Stimulated activated CD4-positive, alpha-beta T cell treated with anti-CD3 and anti-CD28 coated beads, Interleukin-1b, Interleukin-23, amount 100 ng/mL, for 24 hours (primary cell): ENCODE measurements at regions not wholly inside any gene's neighbourhood (a gene's known extent, or its start where the extent isn't known, plus 50 kb on each side); places are given as distances from the start of the nearest gene placed in this dataset.
"Not testable (repeated sequence)": the region's sequence is repeated elsewhere in the genome, so short reads cannot be mapped to it uniquely, and the experiment has no call there.

Experiments
- DNase-seq, 4 experiments: peaks; one replicate each; pipeline ENCODE4 v3.0.0-alpha.2; 2020; ENCODE audit warnings: low read depth in 4 of 4, low spot score in 1 of 4

DNA sequence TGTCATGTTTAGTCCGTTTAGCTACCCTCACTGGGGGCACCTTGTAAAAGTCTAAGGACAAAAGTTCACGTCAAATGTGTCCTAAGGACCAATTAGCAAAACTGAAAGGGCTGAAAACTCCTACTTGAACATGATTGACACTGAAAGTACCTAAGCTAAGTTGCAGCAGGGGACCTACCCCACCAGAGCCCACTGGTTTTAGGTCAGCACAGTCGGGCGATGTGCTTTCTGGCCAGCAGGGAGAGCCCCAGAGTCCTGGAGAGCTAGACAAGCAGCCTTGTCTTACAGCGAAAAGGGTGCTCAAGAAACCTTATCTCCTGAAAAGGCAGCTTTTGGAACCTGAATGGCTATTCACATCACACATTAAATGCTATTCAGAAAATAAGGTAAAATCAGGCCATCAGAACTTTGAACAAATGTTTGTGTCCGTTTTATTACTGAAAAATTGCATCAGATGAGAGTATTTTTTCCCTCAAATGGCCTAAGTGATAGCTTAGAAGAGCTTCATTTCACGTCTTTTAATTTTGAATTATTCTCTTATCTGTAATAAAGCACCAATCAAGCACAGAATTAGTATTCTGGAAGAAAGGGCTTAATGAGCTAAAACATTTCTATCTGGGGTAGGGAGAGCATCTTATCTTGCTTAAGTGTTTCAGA, 52.2 kb upstream of the MKI67 start:
- peak in 3 of 4 experiments; percentile 9 to 12 (median 12) for DNase-seq

DNA sequence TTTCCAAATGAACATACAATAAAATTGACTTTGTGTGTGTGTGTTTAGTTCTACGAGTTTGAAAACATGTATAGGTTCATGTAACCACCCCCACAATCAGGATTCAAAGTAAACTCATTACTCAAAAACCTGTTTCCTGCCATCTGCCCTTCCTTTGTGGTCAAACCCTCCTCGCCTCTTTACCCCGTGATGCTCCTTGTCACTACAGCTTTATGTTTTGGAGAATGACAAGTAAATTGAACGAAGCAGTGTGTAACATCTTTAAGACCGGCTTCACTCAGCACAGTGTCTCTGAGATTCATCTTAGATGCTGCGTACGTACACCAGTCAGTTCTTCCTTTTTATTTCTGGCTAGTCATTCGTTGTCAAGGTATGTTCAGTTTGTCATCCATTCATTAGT, 54.6 kb upstream of the MKI67 start:
- DNase-seq, result no peak

GRCh38 chr10:128185627-128186026, 59.4 kb upstream of the MKI67 start:
- DNase-seq, result no peak

DNA sequence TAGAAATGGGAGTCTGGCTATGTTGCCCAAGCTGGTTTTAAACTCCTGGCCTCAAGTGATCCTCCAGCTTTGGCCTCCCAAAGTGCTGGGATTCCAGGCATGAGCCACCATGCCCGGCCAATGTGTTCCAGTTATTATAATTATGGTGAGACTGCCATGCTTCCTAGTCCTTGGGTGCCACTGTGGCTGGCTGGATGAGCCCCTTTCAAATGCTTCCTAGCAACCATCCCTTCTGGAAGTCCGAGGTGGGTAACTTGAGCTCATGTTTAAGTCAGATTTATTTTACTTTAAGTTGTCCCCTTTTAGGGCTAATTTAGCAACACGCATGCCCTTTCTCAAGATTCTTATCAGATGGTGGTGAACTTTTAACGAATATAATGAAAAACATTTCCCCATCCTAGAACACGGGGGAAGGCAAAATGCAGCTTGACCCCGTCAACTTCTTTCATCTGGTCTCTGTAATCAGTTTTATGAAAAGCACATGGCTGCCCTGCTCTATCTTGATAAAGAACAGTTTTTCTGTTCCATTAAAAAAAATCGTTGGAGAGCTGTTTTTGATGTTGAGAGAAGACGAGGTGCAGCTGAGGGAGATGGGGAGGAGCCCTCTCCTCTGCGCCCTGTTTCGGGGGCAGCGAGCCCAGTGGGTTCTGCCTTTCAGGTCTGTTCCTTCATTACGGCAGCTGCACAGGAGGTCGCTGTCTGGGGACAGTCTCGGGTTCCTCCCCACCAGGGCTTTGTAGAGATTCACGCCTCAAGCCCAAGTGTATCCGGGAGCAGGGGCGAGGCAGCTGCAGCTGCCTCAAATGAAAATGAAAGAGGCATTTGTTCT, 61.0 kb upstream of the MKI67 start:
- no peak for DNase-seq

GRCh38 chr10:128187788-128188185, 61.6 kb upstream of the MKI67 start:
- no peak for DNase-seq

DNA sequence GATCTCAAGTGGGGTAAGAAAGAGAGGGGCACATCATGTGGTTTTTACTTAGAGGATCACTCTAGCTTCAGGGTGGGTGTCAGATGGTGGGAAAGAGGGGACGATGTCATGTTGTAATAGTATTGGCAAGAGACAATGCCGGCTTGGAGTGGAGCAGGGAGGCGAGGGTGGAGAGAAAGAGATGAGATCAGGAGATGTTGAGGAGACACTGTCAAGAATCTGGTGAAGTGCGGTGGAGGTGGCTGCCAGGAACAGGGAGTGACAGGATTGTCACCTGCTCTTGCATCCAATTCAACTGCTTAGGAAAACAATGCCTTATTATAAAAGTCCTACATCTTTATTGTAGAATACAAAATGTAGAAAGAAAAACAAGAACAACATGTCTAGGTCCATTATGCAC, 63.0 kb upstream of the MKI67 start:
- no peak for DNase-seq

- no peak for DNase-seq
Observed at GRCh38 chr10:128191847-128192246, 65.6 kb upstream of the MKI67 start.

- DNase-seq, result not testable (repeated sequence)
Observed at GRCh38 chr10:128201826-128202225, 75.6 kb upstream of the MKI67 start.

GRCh38 chr10:128203028-128203427, 76.8 kb upstream of the MKI67 start:
- DNase-seq, result no peak

GRCh38 chr10:128205591-128205990, 79.4 kb upstream of the MKI67 start:
- not testable (repeated sequence) for DNase-seq

GRCh38 chr10:128206676-128207075, 80.5 kb upstream of the MKI67 start:
- no peak for DNase-seq

DNA sequence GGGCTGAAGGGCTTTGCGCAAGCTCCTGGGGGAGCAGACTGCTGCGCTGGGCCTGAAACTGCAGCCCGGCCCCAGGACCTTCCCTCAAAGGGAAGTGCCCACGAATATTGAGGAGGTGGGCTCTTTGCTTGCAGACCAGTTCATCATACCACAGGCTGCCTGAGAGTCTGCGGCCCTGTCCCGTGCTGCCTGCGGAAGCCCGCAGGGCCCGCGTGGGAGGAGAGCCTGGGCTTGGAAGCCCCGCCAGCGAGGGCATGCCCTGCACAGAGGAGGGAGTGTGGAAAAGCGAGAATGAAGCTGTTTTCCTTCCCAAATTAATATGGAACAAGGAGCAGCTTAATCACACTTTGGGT, 83.6 kb upstream of the MKI67 start:
- DNase-seq, result no peak

DNA sequence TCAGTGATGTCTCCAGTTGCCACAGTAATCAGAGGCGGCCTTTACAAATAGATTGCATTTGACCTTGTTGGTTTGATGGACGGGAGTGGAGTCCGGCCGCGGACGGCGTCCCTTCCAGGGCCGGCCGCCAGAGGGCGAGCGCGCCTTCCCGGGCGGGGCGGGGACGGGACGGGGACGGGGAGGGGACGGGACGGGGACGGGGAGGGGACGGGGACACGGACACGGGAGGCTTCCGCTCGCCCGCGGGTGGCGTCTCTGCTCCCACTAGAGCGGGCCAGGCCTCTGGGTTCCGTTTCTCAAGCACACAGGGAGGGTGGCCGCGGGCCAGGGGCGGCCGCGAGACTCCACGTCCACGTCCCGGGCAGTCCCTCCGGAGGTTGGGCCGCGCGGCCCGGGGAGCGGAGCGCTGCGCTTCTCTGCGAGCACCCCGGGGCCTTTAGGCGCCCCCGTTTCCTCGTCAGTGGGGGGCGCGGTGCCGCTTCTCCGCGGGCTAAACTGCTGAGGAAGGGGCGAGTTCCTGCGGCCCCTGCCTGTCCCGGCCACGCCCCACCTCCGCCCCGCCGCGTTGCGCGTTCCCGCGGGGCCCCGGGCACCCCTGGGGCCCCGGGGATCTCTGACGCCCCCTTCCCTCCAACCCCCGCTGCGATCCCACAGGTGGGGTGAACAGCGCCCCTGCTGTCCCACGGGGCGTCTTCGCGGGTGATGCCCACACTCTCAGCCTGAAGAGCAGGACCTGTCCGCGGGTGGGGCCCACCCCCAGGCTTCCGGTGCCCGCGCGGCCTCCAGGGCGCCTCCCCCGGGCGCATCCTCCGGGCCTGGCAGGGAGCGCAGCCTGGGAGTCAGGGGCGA, 84.2 kb upstream of the MKI67 start:
- DNase-seq, result peak; percentile 49 to 57 (median 54)

DNA sequence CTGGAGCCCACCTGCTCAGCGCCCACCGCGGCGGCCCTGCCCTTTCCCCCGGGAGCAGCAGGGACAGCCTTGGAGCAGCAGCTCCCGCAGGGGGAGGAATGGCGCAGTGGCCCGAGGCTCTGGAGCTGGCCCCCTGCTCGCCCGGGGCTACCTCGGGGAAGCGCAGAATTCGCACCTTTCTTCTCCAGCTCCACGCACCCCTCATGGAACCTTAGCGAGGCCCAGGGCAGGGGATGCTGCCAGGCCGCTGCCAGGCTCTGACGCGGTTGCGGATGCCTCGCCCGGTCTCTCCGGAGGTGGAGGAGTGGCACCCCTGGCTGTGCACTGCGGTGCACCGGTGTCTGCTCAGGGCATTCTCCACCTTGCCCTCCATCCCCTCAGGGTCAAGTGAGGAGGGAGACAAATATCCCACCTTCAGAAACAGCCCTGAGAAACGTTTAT, 84.9 kb upstream of the MKI67 start:
- DNase-seq, result no peak

DNA sequence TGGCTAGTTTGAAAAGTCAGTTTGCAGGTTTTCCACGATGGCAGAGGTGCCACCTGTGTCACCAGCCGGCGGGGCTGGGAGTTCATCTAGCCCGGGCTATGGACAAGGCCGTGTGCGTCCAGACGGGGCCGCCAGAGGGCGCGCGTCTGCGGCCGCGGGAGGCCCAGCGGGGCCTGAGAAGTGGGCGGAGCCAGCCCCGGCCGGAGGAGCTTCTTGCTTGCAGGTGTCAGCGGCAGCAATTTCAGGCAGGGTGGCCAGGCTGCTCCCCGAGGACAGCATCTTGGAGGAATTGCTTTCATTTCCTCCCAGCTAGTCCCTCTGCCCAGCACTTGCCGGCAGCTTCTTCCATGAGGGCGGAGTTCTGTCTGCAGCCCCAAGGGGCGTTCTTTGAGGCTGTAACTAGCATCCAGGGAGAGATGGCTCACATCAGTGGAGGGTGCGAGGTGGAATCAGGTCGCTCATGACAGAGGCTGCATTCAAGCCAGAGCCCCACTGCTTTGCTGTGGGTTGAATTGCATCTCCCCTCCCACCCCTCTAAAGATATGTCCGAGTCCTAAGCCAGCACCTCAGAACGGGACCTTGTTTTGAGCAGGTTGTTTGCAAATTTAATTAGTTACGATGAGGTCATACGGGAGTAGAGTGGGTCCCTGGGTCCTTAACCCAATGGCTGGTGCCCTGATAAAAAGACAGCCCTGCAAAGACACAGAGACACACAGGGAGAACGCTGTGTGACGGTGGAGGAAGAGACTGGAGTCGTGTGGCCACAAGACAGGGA, 85.9 kb upstream of the MKI67 start:
- DNase-seq, result peak; percentile 56 to 78 (median 72)

DNA sequence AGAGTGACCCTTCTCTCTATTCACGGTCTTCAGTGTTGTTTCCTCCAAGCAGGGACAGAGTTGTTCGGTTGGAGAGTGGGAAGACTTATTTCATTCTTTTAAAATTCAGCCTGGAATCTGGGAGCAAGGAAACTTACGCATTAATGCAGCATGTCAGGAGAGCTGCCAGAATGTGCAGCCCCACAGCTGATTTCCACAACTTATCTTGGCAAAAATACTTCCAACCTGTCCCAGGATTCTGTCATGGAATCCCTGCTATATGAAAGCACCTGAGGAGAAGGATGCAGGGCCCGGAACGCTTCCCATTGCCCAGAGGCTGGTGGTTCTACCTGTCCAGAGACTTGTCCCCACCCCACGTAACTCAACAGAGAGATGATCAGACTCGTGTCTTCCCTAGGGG, 86.9 kb upstream of the MKI67 start:
- DNase-seq, result no peak

DNA sequence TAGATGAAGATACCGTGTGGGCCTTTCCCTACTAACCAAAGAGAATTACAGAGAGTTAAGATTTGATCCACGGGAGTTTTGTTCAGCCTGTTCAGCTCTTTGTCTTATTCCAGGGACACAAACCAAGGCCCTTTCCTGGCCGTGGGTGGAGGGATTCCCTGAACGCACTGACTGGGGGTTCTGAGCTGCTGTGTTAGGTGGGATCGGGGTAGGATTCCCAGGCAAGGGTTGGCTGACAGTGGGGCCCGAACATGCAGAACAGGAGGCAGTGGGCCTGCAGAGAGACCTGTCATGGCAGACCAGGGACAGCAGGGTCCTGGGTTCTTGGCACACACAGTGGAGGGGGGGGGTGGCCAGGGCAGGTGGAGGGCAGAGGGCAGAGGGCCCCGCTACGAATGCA, 89.5 kb upstream of the MKI67 start:
- DNase-seq, result no peak

DNA sequence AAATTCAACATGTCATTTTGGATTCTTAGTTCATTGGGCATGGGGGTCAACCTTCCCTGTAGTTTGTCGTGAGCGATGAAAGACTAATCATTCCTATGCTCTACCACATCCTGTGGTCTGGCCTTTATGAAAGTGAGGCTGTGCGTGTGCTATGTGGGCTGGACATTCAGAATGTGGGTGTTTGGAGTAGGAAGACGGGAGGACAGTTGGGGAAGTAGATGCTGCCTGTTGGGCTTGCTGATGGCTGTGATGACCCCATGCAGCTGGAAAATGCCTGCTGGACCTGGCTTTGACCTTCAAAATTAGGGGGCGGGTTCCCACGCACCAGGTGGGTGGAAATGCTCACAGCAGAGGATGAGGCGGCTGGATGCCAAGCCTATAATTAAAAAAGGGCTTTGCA, 90.9 kb upstream of the MKI67 start:
- DNase-seq, result no peak

DNA sequence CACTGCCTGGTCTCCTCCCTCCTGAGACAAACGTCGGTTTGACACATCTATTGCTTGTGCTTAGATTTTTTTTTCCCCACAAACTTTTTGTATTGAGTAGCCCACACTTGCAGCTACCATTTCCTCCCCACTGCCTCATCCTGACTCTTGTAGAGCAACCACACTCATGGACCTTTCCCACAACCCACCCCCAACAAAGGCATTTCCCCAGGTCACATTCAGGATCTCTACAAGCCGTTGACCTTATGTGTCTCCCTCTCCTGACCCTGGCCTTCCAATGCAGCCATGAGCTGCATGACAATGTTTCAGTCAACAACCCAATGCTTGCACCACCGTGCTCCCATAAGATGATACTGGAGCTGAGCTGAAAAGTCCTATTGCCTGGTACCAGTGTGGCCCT, 91.9 kb upstream of the MKI67 start:
- no peak for DNase-seq

GRCh38 chr10:128219295-128219694, 93.1 kb upstream of the MKI67 start:
- DNase-seq, result no peak

DNA sequence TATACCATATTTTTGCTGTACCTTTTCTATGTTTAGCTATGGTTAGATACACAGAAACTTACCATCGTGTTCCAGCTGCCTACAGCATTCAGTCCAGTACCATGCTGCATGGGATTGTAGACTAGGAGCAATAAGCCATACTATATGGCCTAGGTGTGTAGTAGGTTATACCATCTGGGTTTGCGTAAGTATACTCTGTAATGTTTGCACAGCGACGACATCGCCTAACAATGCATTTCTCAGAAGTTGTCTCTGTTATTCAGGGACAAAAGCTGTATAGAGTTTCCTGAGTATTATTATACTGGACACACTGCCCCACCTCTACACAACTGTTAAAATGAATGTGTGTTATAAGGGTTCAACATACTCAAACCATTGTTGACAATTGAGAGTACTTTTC, 93.8 kb upstream of the MKI67 start:
- DNase-seq, result no peak
